HG03342 (cell line): ENCODE measurements at regions not wholly inside any gene's neighbourhood (a gene's known extent, or its start where the extent isn't known, plus 50 kb on each side); places are given as distances from the start of the nearest gene placed in this dataset.

Experiments
- ATAC-seq: cut with Tn5 transposase; IDR thresholded peaks from one replicate; pipeline ENCODE4 v1.9.1; 2021; ENCODE audit warnings: mild to moderate bottlenecking, moderate library complexity; ENCODE audit not compliant: unreplicated experiment

GRCh38 chr12:124517260-124518050 lies 50.0 kb downstream of the NCOR2 start:
- ATAC-seq, result no peak

GRCh38 chr12:124516850-124517249 lies 50.6 kb downstream of the NCOR2 start:
- ATAC-seq, result no peak

GRCh38 chr12:124515981-124516380 lies 51.4 kb downstream of the NCOR2 start:
- no peak for ATAC-seq

- no peak for ATAC-seq
Measured at GRCh38 chr12:124514996-124515932, 52.1 kb downstream of the NCOR2 start.

GRCh38 chr12:124514145-124514995 lies 53.0 kb downstream of the NCOR2 start:
- no peak for ATAC-seq

- no peak for ATAC-seq
Measured at GRCh38 chr12:124513297-124513867, 54.0 kb downstream of the NCOR2 start.

- ATAC-seq, result no peak
Measured at GRCh38 chr12:124512667-124513296, 54.6 kb downstream of the NCOR2 start.

- no peak for ATAC-seq
Measured at GRCh38 chr12:124511259-124511985, 56.0 kb downstream of the NCOR2 start.

GRCh38 chr12:124510301-124510970 lies 57.0 kb downstream of the NCOR2 start:
- no peak for ATAC-seq

GRCh38 chr12:124509676-124510300 lies 57.6 kb downstream of the NCOR2 start:
- no peak for ATAC-seq

- no peak for ATAC-seq
Measured at GRCh38 chr12:124509300-124509675, 58.1 kb downstream of the NCOR2 start.

GRCh38 chr12:124508381-124509079 lies 58.9 kb downstream of the NCOR2 start:
- ATAC-seq, result no peak

GRCh38 chr12:124507188-124508109 lies 60.0 kb downstream of the NCOR2 start:
- ATAC-seq, result no peak

GRCh38 chr12:124506832-124507153 lies 60.6 kb downstream of the NCOR2 start:
- no peak for ATAC-seq

GRCh38 chr12:124506145-124506831 lies 61.1 kb downstream of the NCOR2 start:
- no peak for ATAC-seq
